Spinal cord (tissue), 9 donors: ENCODE measurements at regions not wholly inside any gene's neighbourhood (a gene's known extent, or its start where the extent isn't known, plus 50 kb on each side); places are given as distances from the start of the nearest gene placed in this dataset.

ENCODE experiments used
- DNase-seq, 6 donors: peaks; one replicate each; pipeline versions ENCODE4 v3.0.0 to v3.0.0-alpha.2; 2013 to 2015; ENCODE audit warnings: low spot score in 6 of 6, low read depth in 4 of 6
- H3K27ac ChIP-seq: one replicate; pipeline ENCODE4 v1.5.1; 2013; ENCODE audit warnings: low read depth, low read length, control low read depth
- H3K27me3 ChIP-seq: one replicate; pipeline ENCODE4 v1.6.1; 2013; ENCODE audit warnings: low read length; ENCODE audit not compliant: control insufficient read depth, insufficient read depth
- H3K36me3 ChIP-seq: one replicate; pipeline ENCODE4 v1.6.1; 2013; ENCODE audit warnings: low read length; ENCODE audit not compliant: control insufficient read depth, insufficient read depth
- H3K4me1 ChIP-seq: one replicate; pipeline ENCODE4 v1.6.1; 2013; ENCODE audit warnings: low read length; ENCODE audit not compliant: control insufficient read depth, insufficient read depth
- H3K4me3 ChIP-seq: one replicate; pipeline ENCODE4 v1.5.1; 2013; ENCODE audit warnings: low read depth, low read length, control low read depth
- H3K9me3 ChIP-seq: one replicate; pipeline ENCODE4 v1.6.1; 2013; ENCODE audit warnings: low read length; ENCODE audit not compliant: control insufficient read depth, insufficient read depth
- whole genome bisulfite sequencing: methylation state at CpG from one replicate; pipeline ENCODE4 v1.1.5; 2013; ENCODE audit warnings: missing lambda C conversion rate; ENCODE audit not compliant: insufficient coverage; 5-methylcytosine and 5-hydroxymethylcytosine counted together
- donor health status: healthy.

DNA sequence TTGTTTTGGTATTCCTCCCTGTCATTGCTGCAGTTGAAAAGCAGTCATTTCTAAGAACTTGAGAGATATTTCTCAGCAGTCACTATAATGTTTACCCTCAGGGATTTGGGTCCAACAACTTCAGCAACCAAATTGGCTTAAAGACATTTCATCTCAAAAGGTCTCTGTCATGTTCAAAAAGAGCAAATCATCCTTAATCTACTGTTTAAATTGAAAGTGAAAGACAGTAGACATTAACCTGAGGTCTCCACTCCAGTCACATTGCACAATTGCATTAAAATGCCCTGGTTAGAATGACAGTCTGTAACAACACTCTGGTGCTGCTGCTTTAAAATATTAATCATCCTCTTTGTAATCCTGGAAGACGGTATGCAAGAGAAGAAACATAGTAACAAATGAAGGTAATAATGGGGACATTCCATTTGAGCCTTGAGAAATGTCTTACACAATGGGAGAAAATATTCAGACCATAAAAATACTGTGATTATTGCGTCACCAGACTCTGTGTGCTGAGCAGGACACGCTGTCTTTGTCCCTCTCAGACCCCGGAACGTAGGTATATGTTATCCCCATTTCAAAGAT lies 90.2 kb upstream of the UNC5C start:
- WGBS, result 100% methylated on average over 1 of the region's 5 CpGs
- DNase-seq, result peak in 1 of 6 donors; percentile 6
- Histone ChIP-seq H3K4me1 (peaks cover 6% of the 10 kb centered on the region), H3K4me3 (no peak overlapping the region), H3K27me3 (no peaks in the 10 kb centered on the region), H3K9me3 (no peaks in the 10 kb centered on the region), H3K27ac (no peak overlapping the region), H3K36me3 (no peaks in the 10 kb centered on the region)

DNA sequence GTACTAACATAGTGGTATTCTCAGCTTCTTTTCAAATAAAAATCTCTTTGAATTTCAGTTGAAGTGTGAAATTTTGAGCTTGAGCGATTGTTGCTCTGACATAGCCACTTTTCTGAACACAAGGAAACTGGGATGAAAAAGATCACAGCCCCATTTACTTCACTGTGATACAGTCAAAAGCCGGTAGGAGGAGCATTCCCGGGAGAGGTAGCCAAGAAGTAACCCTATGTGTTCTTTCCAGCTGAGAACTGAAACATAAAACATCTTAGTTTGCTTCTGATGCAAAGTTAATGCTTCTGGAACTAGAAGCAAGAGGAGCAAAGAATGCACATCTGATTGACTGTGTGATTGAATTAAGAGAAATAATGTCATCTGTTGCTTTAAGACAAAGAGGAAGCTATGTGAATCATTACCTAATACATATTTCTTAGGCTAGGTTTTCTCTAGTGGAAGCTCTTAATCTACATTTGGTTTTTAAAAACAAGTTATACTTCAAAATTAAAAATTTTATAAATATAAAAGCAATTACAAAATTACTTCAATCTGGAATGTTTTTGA lies 88.3 kb upstream of the UNC5C start:
- Histone ChIP-seq H3K27ac (no peak overlapping the region), H3K27me3 (no peaks in the 10 kb centered on the region), H3K9me3 (no peaks in the 10 kb centered on the region), H3K4me1 (peaks cover 6% of the 10 kb centered on the region), H3K4me3 (no peak overlapping the region), H3K36me3 (no peaks in the 10 kb centered on the region)
- 20% methylated on average over 1 of the region's 3 CpGs for WGBS
- DNase-seq, result peak in 2 of 6 donors; percentile 29 to 46

DNA sequence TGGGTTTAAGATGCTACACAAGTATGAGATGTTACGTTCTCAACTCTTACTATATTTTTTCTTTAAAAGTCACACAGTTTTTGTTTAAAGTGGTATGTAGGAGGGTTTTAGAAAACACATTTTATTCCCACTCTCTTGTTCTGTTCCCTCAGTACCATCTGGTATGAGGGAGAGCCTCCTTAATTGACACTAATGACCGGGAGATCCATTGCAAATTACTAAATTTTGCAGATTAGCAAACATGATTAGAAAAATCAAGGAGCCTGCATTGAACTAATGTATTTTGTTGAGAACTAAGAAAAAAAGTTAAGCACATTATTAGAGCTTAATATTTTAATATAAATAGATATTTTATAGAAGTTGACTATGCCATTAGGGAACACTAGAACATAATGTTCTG lies 87.3 kb upstream of the UNC5C start:
- Histone ChIP-seq H3K4me1 (peaks cover 6% of the 10 kb centered on the region), H3K36me3 (no peaks in the 10 kb centered on the region), H3K9me3 (no peaks in the 10 kb centered on the region), H3K27ac (no peak overlapping the region), H3K27me3 (no peaks in the 10 kb centered on the region), H3K4me3 (no peak overlapping the region)
- WGBS, result no CpG with 5 or more reads among the region's 2 CpGs
- DNase-seq, result no peak

DNA sequence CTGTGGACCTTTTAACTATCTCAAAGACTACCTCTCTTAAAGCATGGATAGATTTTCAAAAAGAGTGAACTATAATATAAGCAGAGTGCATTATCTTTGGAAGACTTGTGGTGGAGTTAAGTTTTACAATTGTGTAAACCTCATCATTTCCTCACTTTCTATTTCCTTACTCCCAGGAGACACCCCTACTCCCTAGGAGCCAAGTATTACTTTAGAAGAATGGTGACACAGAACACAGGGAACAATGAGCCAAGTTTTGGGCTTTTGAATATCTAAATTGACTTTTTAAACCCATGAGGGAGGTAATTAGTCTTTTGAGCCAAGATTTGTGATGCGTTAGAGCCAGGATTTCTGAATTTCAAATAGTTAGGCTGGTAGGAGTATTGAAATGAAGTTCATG lies 78.9 kb upstream of the UNC5C start:
- WGBS, result 80% methylated on average over 1 of the region's 1 CpG
- H3K36me3 ChIP-seq, result no peaks in the 10 kb centered on the region

DNA sequence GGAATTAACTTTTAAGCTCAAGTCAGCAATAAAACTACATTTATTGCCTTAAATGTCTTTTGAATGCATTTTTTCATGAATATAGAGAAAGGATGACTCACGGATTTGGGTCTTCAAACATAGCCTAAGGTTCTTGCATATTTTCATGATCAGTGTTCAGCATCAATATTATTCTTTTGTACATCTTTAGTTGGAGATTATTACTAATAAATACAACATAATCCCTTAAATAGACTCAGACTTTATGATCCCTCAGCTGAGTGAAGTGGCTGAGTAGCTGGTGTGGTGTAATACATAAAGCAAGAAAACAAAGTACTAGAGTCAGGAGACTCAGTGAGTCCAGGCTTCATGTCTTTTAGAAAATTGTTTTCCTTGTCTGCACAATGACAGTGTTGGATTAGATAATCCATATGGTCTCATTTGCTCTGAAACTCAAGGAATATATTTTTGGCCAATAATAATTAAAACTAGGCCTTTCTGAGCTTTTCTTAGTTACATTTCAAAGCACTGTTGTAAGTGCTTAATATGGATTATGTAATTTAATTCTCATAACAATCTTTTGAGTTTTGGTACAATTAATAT lies 78.3 kb upstream of the UNC5C start:
- no peaks in the 10 kb centered on the region for H3K36me3 ChIP-seq
- DNase-seq, result no peak
- no peaks in the 10 kb centered on the region for H3K9me3 ChIP-seq
- H3K27me3 ChIP-seq, result no peaks in the 10 kb centered on the region
- H3K27ac ChIP-seq, result no peak overlapping the region
- WGBS, result no CpG with 5 or more reads among the region's 1 CpG
- H3K4me3 ChIP-seq, result no peak overlapping the region
- H3K4me1 ChIP-seq, result no peaks in the 10 kb centered on the region

More for the DNA sequence above, 78.9 kb upstream of the UNC5C start:
- DNase-seq, result no peak
- H3K4me3 ChIP-seq, result no peak overlapping the region
- no peaks in the 10 kb centered on the region for H3K9me3 ChIP-seq
- no peak overlapping the region for H3K27ac ChIP-seq
- H3K4me1 ChIP-seq, result no peaks in the 10 kb centered on the region
- no peaks in the 10 kb centered on the region for H3K27me3 ChIP-seq

DNA sequence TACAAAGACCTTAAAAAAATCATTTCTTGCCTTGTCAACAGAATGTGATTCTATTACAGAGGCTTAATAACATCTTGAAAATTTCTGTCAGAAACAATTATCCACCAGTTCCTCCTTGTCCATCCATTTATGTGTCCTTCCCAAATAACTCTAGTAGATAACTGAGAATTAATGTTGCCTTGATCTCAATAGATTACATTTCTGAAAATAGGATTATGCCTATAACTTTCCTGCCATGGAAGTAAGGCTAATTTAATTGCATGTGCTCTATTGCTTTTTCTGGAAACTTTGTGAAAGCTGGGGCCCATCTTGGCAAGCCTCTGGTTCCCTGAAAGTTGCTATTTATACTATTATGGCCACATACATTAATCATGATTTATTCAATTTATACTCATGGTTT lies 76.2 kb upstream of the UNC5C start:
- H3K4me3 ChIP-seq, result no peak overlapping the region
- H3K27ac ChIP-seq, result no peak overlapping the region

DNA sequence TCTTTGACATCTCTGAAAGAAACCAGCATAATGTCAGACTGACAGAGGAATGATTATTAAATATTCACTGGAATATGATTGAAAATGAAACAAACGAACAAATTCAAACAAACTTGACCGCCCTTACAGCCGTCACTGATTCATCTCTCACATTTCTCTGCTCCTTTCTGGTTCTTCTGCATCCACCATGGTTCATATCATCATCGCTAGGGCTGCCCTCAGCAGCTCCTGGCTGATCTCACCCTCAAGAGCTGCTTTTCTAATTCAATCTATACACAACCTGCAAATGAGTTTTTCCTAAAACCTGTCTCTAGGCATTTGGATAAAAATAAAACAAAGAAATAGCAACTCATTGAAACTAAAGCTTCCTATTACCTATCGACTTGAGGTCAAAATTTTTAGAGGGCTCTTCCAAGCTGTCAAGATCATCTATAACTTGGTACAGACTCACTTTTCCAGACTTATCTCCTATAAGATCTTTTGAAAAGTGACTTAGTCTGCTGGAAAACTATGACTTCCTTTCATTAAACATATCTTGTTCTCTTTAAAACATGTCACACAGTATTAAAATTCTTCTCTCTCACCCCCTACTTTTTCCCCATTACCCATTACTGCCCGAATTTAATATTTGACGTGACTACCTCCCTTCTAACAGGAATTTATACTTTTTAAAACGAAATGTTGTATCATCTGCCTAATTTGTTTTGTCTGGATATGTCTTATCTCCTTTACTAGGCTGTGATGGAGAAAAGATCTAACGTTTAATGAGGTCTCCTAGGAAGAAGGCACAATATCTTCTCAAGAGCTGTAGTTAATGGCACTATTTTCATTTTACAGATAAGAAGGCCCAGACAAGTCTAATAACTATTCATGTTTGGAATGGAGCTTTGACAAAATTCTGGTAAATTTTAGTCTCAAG lies 71.0 kb upstream of the UNC5C start:
- no peak for DNase-seq
- no peaks in the 10 kb centered on the region for H3K9me3 ChIP-seq
- no peaks in the 10 kb centered on the region for H3K4me1 ChIP-seq
- H3K4me3 ChIP-seq, result no peak overlapping the region
- 87% methylated on average over 3 of the region's 9 CpGs for WGBS
- H3K27me3 ChIP-seq, result no peaks in the 10 kb centered on the region
- no peaks in the 10 kb centered on the region for H3K36me3 ChIP-seq
- H3K27ac ChIP-seq, result no peak overlapping the region

More for the DNA sequence above, 76.2 kb upstream of the UNC5C start:
- Histone ChIP-seq H3K9me3 (no peaks in the 10 kb centered on the region), H3K27me3 (no peaks in the 10 kb centered on the region), H3K4me1 (no peaks in the 10 kb centered on the region), H3K36me3 (no peaks in the 10 kb centered on the region)
- DNase-seq, result no peak

DNA sequence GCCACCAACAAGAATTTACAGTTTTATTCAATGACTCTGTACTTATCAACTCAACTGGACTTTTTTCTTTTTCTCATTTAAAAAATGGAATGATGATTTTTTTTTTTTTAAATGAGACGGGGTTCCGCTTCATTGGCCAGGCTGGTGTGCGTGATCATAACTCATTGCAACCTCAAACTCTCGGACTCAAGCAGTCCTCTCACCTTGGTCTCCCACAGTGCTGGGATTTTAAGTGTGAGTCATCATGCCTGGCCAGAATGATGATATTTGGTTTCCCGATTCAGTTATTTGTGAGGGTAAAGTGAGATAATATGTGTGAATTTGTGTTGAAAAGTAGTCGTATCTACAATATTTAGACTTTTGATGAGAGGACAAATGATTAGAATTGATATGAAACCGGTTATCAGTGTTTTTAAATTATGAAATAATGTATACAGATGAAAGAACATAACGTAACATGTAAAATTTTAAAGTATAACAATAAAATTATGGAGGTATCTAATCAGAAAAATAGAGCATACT lies 66.0 kb upstream of the UNC5C start:
- H3K36me3 ChIP-seq, result no peaks in the 10 kb centered on the region
- H3K4me3 ChIP-seq, result no peak overlapping the region
- no peak for DNase-seq
- no peaks in the 10 kb centered on the region for H3K9me3 ChIP-seq
- H3K27ac ChIP-seq, result no peak overlapping the region
- WGBS, result 90% methylated on average over 2 of the region's 8 CpGs
- H3K4me1 ChIP-seq, result no peaks in the 10 kb centered on the region
- no peaks in the 10 kb centered on the region for H3K27me3 ChIP-seq

DNA sequence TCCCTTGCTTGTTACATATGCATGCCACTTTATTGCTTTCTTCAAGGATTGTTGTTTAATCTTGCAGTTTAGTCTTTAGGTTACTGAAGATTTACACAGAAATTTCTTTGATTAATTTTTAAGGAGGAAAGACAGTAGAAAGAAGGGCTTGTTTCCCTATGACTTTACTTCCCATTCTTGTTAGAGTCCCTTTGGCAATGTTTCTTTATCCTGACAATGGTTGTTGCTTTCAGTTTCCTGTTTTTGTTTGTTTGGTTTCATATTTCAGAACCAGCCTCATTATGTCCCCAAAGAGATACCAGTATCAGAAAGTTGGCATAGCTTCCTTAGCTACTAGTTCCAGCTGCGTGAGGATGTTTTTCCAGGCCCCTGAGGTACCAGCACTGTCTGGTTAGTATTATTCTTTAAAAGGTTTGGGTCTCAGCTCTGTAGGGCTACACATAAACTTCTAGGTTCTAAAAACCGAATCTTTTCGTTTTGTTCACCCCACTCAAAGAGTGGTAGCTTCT lies 61.3 kb upstream of the UNC5C start:
- Histone ChIP-seq H3K4me3 (no peak overlapping the region), H3K27me3 (no peaks in the 10 kb centered on the region), H3K9me3 (no peaks in the 10 kb centered on the region), H3K36me3 (no peaks in the 10 kb centered on the region), H3K27ac (no peak overlapping the region), H3K4me1 (no peaks in the 10 kb centered on the region)
- WGBS, result 80% methylated on average over 2 of the region's 3 CpGs
- no peak for DNase-seq
